IMR-90 (cell line): ENCODE measurements at regions not wholly inside any gene's neighbourhood (a gene's known extent, or its start where the extent isn't known, plus 50 kb on each side); places are given as distances from the start of the nearest gene placed in this dataset.

Experiments
- BHLHE40 ChIP-seq: fragments of 150-350 bp; IDR thresholded peaks from 2 replicates; pipeline ENCODE4 v1.6.1; 2016; ENCODE audit warnings: mild to moderate bottlenecking, low read depth, low read length
- CEBPB ChIP-seq: IDR thresholded peaks from 2 replicates; pipeline ENCODE4 v1.6.1; 2012; ENCODE audit warnings: low read depth, low read length, improper control_type of control experiment
- CTCF ChIP-seq: conservative IDR thresholded peaks from 2 replicates; pipeline ENCODE4 v1.5.1; 2012; ENCODE audit warnings: mild to moderate bottlenecking, low read depth, low read length, improper control_type of control experiment
- FOS ChIP-seq: fragments of 150-350 bp; IDR thresholded peaks from 2 replicates; pipeline ENCODE4 v1.6.1; 2016; ENCODE audit warnings: low read depth, low read length
- MAFK ChIP-seq: IDR thresholded peaks from 2 replicates; pipeline ENCODE4 v1.6.1; 2012; ENCODE audit warnings: low read depth, low read length, improper control_type of control experiment
- MAZ ChIP-seq: IDR thresholded peaks from 2 replicates; pipeline ENCODE4 v1.6.1; 2012; ENCODE audit warnings: low read depth, mild to moderate bottlenecking, low read length, improper control_type of control experiment, moderate library complexity, borderline replicate concordance
- MXI1 ChIP-seq: IDR thresholded peaks from 2 replicates; pipeline ENCODE4 v1.6.1; 2012; ENCODE audit warnings: low read depth, mild to moderate bottlenecking, low read length, moderate library complexity, borderline replicate concordance
- POLR2A ChIP-seq: IDR thresholded peaks from 2 replicates; pipeline ENCODE4 v1.6.1; 2012; ENCODE audit warnings: mild to moderate bottlenecking, low read depth, low read length
- RAD21 ChIP-seq: IDR thresholded peaks from 2 replicates; pipeline ENCODE4 v1.6.1; 2012; ENCODE audit warnings: low read length, improper control_type of control experiment
- RCOR1 ChIP-seq: IDR thresholded peaks from 2 replicates; pipeline ENCODE4 v1.6.1; 2012; ENCODE audit warnings: mild to moderate bottlenecking, low read length, improper control_type of control experiment; ENCODE audit not compliant: insufficient replicate concordance
- RFX5 ChIP-seq: IDR thresholded peaks from 2 replicates; pipeline ENCODE4 v1.8.0; 2012; ENCODE audit warnings: low read depth, mild to moderate bottlenecking, low read length, moderate library complexity
- SMC3 ChIP-seq: fragments of 150-350 bp; IDR thresholded peaks from 2 replicates; pipeline ENCODE4 v1.6.1; 2016; ENCODE audit warnings: low read depth, mild to moderate bottlenecking, antibody characterized with exemption, low read length, moderate library complexity
- TF ChIP-seq, protein P1 (sequence below): fragments of 150-350 bp; IDR thresholded peaks from 2 replicates; pipeline ENCODE4 v1.6.1; 2017; ENCODE audit warnings: mild to moderate bottlenecking, antibody characterized with exemption, low read length, low read depth
- TF ChIP-seq, protein P2 (sequence below): fragments of 150-350 bp; IDR thresholded peaks from 2 replicates; pipeline ENCODE4 v1.6.1; 2016; ENCODE audit warnings: low read depth, mild to moderate bottlenecking, low read length, moderate library complexity, borderline replicate concordance

GRCh38 chr4:19791422-19792123 lies 460.1 kb upstream of the SLIT2 start:
- TF ChIP-seq CTCF, result 0 out of 2 replicates have a peak, but pooled peaks have one; percentile 15
- no peak for TF ChIP-seq CEBPB
- TF ChIP-seq POLR2A, result no peak
- TF ChIP-seq RCOR1, result no peak
- TF ChIP-seq MAZ, result no peak
- TF ChIP-seq RAD21, result no peak
- TF ChIP-seq, protein P1, sequence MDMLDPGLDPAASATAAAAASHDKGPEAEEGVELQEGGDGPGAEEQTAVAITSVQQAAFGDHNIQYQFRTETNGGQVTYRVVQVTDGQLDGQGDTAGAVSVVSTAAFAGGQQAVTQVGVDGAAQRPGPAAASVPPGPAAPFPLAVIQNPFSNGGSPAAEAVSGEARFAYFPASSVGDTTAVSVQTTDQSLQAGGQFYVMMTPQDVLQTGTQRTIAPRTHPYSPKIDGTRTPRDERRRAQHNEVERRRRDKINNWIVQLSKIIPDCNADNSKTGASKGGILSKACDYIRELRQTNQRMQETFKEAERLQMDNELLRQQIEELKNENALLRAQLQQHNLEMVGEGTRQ, result no peak
- TF ChIP-seq, protein P2, sequence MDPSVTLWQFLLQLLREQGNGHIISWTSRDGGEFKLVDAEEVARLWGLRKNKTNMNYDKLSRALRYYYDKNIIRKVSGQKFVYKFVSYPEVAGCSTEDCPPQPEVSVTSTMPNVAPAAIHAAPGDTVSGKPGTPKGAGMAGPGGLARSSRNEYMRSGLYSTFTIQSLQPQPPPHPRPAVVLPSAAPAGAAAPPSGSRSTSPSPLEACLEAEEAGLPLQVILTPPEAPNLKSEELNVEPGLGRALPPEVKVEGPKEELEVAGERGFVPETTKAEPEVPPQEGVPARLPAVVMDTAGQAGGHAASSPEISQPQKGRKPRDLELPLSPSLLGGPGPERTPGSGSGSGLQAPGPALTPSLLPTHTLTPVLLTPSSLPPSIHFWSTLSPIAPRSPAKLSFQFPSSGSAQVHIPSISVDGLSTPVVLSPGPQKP, result no peak
- no peak for TF ChIP-seq SMC3
- no peak for TF ChIP-seq MXI1
- TF ChIP-seq MAFK, result no peak
- no peak for TF ChIP-seq FOS
- TF ChIP-seq RFX5, result no peak
- TF ChIP-seq BHLHE40, result no peak
